CD14-positive monocyte (primary cell): ENCODE measurements at regions not wholly inside any gene's neighbourhood (a gene's known extent, or its start where the extent isn't known, plus 50 kb on each side); places are given as distances from the start of the nearest gene placed in this dataset.

Experiments
- DNase-seq, 3 donors: peaks; one replicate each; pipeline ENCODE4 v3.0.0-alpha.2; 2011 to 2022
- H2AFZ ChIP-seq: 2 replicates; pipeline ENCODE4 v1.6.0; 2012; ENCODE audit warnings: mild to moderate bottlenecking, low read depth, low read length, inconsistent platforms; ENCODE audit not compliant: insufficient read depth, poor library complexity, severe bottlenecking
- H3K27ac ChIP-seq, 2 donors: 1 replicate in 1 of 2; 2 replicates in 1 of 2; pipeline ENCODE4 v1.5.1; 2012 to 2013; ENCODE audit warnings: low read length in 2 of 2, control low read depth in 1 of 2, inconsistent platforms in 1 of 2, low read depth in 1 of 2, mild to moderate bottlenecking in 1 of 2
- H3K27me3 ChIP-seq, 2 donors: one replicate each; pipeline versions ENCODE4 v1.6.0 to v1.6.1; 2011 to 2013; ENCODE audit warnings: low read length in 2 of 2; ENCODE audit not compliant: control insufficient read depth in 2 of 2, insufficient read depth in 2 of 2
- H3K36me3 ChIP-seq, 2 donors: replicated peaks in 1 of 2; 1 replicate in 1 of 2; 2 replicates in 1 of 2; pipeline versions ENCODE4 v1.5.1 to v1.6.1; 2012 to 2013; ENCODE audit warnings: low read length in 2 of 2, control low read depth in 1 of 2, inconsistent platforms in 1 of 2, mild to moderate bottlenecking in 1 of 2; ENCODE audit not compliant: insufficient read depth in 2 of 2, control insufficient read depth in 1 of 2
- H3K4me1 ChIP-seq, 2 donors: 1 replicate in 1 of 2; 2 replicates in 1 of 2; pipeline versions ENCODE4 v1.5.1 to v1.6.1; 2012 to 2013; ENCODE audit warnings: low read length in 2 of 2, control low read depth in 1 of 2, inconsistent platforms in 1 of 2, mild to moderate bottlenecking in 1 of 2, moderate library complexity in 1 of 2; ENCODE audit not compliant: insufficient read depth in 2 of 2, control insufficient read depth in 1 of 2
- H3K4me2 ChIP-seq: replicated peaks from 2 replicates; pipeline ENCODE3; 2012; ENCODE audit warnings: low read length, moderate library complexity, mild to moderate bottlenecking; ENCODE audit not compliant: poor library complexity, severe bottlenecking; ENCODE audit errors: extremely low read depth
- H3K4me3 ChIP-seq, 3 experiments: fragments of 200-600 bp in 1 of 3; sonication (generic) in 1 of 3; replicated peaks in 1 of 3; 1 replicate in 2 of 3; 2 replicates in 1 of 3; pipeline ENCODE4 v1.5.1; 2011 to 2013; ENCODE audit warnings: low read length in 3 of 3, mild to moderate bottlenecking in 3 of 3, control low read depth in 2 of 3, low read depth in 2 of 3, inconsistent platforms in 1 of 3, moderate library complexity in 1 of 3
- H3K79me2 ChIP-seq: 2 replicates; pipeline ENCODE4 v1.6.0; 2012; ENCODE audit warnings: mild to moderate bottlenecking, control low read depth, inconsistent platforms, low read length, moderate library complexity; ENCODE audit not compliant: insufficient read depth
- H3K9ac ChIP-seq: 2 replicates; pipeline ENCODE4 v1.6.0; 2017; ENCODE audit warnings: low read length, mild to moderate bottlenecking; ENCODE audit not compliant: insufficient read depth, poor library complexity, severe bottlenecking
- H3K9me3 ChIP-seq, 2 donors: replicated peaks in 1 of 2; 1 replicate in 1 of 2; 2 replicates in 1 of 2; pipeline versions ENCODE4 v1.5.1 to v1.6.1; 2012 to 2013; ENCODE audit warnings: low read length in 2 of 2, control low read depth in 1 of 2; ENCODE audit not compliant: control insufficient read depth in 1 of 2, insufficient read depth in 1 of 2
- H4K20me1 ChIP-seq: 2 replicates; pipeline ENCODE4 v1.6.0; 2012; ENCODE audit warnings: mild to moderate bottlenecking, low read length, control low read depth, moderate library complexity; ENCODE audit not compliant: insufficient read depth
- H3K27ac Mint-ChIP-seq, 7 donors: one replicate each; pipeline ENCODE4 v1.8.0; 2020; ENCODE audit warnings: mild to moderate bottlenecking in 7 of 7, mixed read lengths in 7 of 7, moderate library complexity in 6 of 7, inconsistent platforms in 2 of 7
- H3K27me3 Mint-ChIP-seq, 3 donors: one replicate each; pipeline ENCODE4 v1.8.0; 2021 to 2022; ENCODE audit warnings: low read depth in 3 of 3, mild to moderate bottlenecking in 3 of 3, mixed read lengths in 3 of 3, moderate library complexity in 3 of 3, inconsistent platforms in 1 of 3
- H3K36me3 Mint-ChIP-seq, 2 donors: one replicate each; pipeline ENCODE4 v1.8.0; 2020; ENCODE audit warnings: mixed read lengths in 2 of 2, inconsistent platforms in 1 of 2, mild to moderate bottlenecking in 1 of 2
- H3K4me1 Mint-ChIP-seq: one replicate; pipeline ENCODE4 v1.8.0; 2020; ENCODE audit warnings: mild to moderate bottlenecking, mixed read lengths
- H3K4me3 Mint-ChIP-seq, 2 donors: one replicate each; pipeline ENCODE4 v1.8.0; 2020; ENCODE audit warnings: mild to moderate bottlenecking in 2 of 2, mixed read lengths in 2 of 2, moderate library complexity in 1 of 2
- H3K9me3 Mint-ChIP-seq, 7 donors: one replicate each; pipeline ENCODE4 v1.8.0; 2020 to 2022; ENCODE audit warnings: mixed read lengths in 7 of 7, mild to moderate bottlenecking in 6 of 7, moderate library complexity in 6 of 7, inconsistent platforms in 2 of 7
- WGBS: methylation state at CpG from one replicate; pipeline ENCODE4 v1.1.5; 2013; ENCODE audit warnings: missing lambda C conversion rate; ENCODE audit not compliant: insufficient coverage; 5-methylcytosine and 5-hydroxymethylcytosine counted together
- intact Hi-C, 2 donors: fragments of 100-400 bp; cut with micrococcal nuclease; formaldehyde crosslinking; loops; one replicate each; pipeline versions ENCODE4 v1.15.0 to v1.15.1; 2023
- TF ChIP-seq, protein P1 (sequence below): fragments of 200-600 bp; IDR thresholded peaks from one replicate; pipeline ENCODE4 v1.8.0; 2022; ENCODE audit warnings: antibody characterized with exemption, mild to moderate bottlenecking

DNA sequence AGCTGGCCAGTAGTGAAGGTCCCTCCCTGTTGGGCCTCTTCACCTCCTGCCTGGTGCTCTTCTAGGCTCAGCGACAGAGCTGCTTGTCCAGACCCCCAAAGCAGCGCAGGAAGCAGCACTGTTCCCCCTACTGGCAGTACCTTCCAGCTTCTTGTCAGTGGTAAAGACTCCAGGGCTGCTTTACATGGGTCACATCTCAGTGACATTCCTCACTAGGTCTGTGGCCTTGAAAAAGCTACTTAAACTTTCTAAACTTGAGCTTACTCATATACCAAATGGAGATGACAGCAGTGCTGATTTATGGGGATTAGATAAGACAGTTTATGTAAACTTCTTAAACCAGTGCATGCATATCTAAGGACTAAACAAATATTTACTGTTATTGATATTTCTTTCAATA, 117.3 kb downstream of the FAT4 start:
- Histone ChIP-seq H3K9me3 (peaks cover 0 to 3% of the 10 kb centered on the region in 2 donors), H3K79me2 (no peaks in the 10 kb centered on the region), H3K27me3 (no peaks in the 10 kb centered on the region), H2AFZ (no peak overlapping the region), H4K20me1 (no peaks in the 10 kb centered on the region), H3K36me3 (no peaks in the 10 kb centered on the region), H3K27ac (no peak overlapping the region), H3K4me1 (no peaks in the 10 kb centered on the region), H3K4me3 (no peak overlapping the region), H3K9ac (no peak overlapping the region), H3K4me2 (no peak overlapping the region)
- H3K9me3 Mint-ChIP-seq: peaks cover 0 to 8% (median 3%) of the 10 kb centered on the region in 7 donors
- intact Hi-C loops: no loop called here
- no peaks in the 10 kb centered on the region for H3K36me3 Mint-ChIP-seq
- TF ChIP-seq, protein P1, sequence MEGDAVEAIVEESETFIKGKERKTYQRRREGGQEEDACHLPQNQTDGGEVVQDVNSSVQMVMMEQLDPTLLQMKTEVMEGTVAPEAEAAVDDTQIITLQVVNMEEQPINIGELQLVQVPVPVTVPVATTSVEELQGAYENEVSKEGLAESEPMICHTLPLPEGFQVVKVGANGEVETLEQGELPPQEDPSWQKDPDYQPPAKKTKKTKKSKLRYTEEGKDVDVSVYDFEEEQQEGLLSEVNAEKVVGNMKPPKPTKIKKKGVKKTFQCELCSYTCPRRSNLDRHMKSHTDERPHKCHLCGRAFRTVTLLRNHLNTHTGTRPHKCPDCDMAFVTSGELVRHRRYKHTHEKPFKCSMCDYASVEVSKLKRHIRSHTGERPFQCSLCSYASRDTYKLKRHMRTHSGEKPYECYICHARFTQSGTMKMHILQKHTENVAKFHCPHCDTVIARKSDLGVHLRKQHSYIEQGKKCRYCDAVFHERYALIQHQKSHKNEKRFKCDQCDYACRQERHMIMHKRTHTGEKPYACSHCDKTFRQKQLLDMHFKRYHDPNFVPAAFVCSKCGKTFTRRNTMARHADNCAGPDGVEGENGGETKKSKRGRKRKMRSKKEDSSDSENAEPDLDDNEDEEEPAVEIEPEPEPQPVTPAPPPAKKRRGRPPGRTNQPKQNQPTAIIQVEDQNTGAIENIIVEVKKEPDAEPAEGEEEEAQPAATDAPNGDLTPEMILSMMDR: no peak
- no peak overlapping the region for H3K4me3 Mint-ChIP-seq
- 76% methylated on average over 2 of the region's 2 CpGs for WGBS
- no peak overlapping the region for H3K27ac Mint-ChIP-seq
- no peak for DNase-seq
- H3K27me3 Mint-ChIP-seq: no peaks in the 10 kb centered on the region
- no peaks in the 10 kb centered on the region for H3K4me1 Mint-ChIP-seq

DNA sequence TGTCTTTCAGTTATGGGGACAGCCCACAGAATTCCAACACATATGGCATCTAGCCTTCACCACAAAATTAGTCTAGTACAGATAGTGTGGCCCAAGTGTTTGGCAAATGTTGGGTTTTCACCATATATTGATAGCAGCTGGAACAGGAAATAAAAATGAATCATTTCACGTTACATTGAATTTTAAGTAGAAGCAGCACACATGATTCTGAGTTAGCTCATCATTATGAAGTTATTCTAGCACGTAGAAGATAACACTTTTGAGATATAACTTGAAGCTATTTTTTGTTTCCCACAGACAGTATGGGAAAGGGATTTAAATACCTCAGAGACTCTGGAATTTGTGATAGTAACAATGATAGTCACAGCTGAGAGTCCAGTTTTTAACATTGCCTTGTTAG, 118.7 kb downstream of the FAT4 start:
- no peak overlapping the region for H3K27ac ChIP-seq
- intact Hi-C loops: no loop called here
- H3K4me1 Mint-ChIP-seq: no peaks in the 10 kb centered on the region
- no CpG with 5 or more reads among the region's 2 CpGs for WGBS
- H3K27ac Mint-ChIP-seq: no peak overlapping the region
- H3K27me3 Mint-ChIP-seq: no peaks in the 10 kb centered on the region
- no peaks in the 10 kb centered on the region for H3K4me1 ChIP-seq
- H3K4me2 ChIP-seq: no peak overlapping the region
- H3K9me3 ChIP-seq: peaks cover 0 to 3% of the 10 kb centered on the region in 2 donors
- H3K79me2 ChIP-seq: no peaks in the 10 kb centered on the region
- H3K4me3 Mint-ChIP-seq: no peak overlapping the region
- H3K36me3 Mint-ChIP-seq: no peaks in the 10 kb centered on the region
- no peak overlapping the region for H3K9ac ChIP-seq
- H2AFZ ChIP-seq: no peak overlapping the region
- H3K36me3 ChIP-seq: no peaks in the 10 kb centered on the region
- H4K20me1 ChIP-seq: no peaks in the 10 kb centered on the region
- H3K27me3 ChIP-seq: no peaks in the 10 kb centered on the region
- H3K4me3 ChIP-seq: no peak overlapping the region
- no peak for DNase-seq
- peaks cover 0 to 8% (median 3%) of the 10 kb centered on the region in 7 donors for H3K9me3 Mint-ChIP-seq
- TF ChIP-seq, protein P1: no peak
